NCI-H446 treated with DMSO at 0.1 percent for 48 hours (cell line): ENCODE measurements at regions not wholly inside any gene's neighbourhood (a gene's known extent, or its start where the extent isn't known, plus 50 kb on each side); places are given as distances from the start of the nearest gene placed in this dataset.
"Not testable (repeated sequence)": the region's sequence is repeated elsewhere in the genome, so short reads cannot be mapped to it uniquely, and the experiment has no call there.

Experiments used
- DNase-seq: peaks from one replicate; lab custom pipeline; 2025; lab: John Stamatoyannopoulos, UW

- no peak for DNase-seq
Observed at GRCh38 chr1:199448646-199449045, 578.9 kb upstream of the NR5A2 start.

- DNase-seq = no peak
Observed at GRCh38 chr1:199449221-199449620, 578.3 kb upstream of the NR5A2 start.

GRCh38 chr1:199449681-199450080 lies 577.8 kb upstream of the NR5A2 start:
- no peak for DNase-seq

GRCh38 chr1:199452627-199453026 lies 574.9 kb upstream of the NR5A2 start:
- DNase-seq = no peak

- peak; percentile 68 for DNase-seq
Observed at GRCh38 chr1:199453723-199454122, 573.8 kb upstream of the NR5A2 start.

GRCh38 chr1:199460933-199461332 lies 566.6 kb upstream of the NR5A2 start:
- DNase-seq = no peak

GRCh38 chr1:199463521-199464127 lies 563.9 kb upstream of the NR5A2 start:
- peak; percentile 73 for DNase-seq

GRCh38 chr1:199466961-199467360 lies 560.5 kb upstream of the NR5A2 start:
- no peak for DNase-seq

GRCh38 chr1:199472018-199472417 lies 555.5 kb upstream of the NR5A2 start:
- DNase-seq = no peak

- DNase-seq = no peak
Observed at GRCh38 chr1:199472978-199473377, 554.5 kb upstream of the NR5A2 start.

GRCh38 chr1:199474738-199475137 lies 552.8 kb upstream of the NR5A2 start:
- no peak for DNase-seq

- no peak for DNase-seq
Observed at GRCh38 chr1:199482426-199482825, 545.1 kb upstream of the NR5A2 start.

GRCh38 chr1:199489594-199489993 lies 537.9 kb upstream of the NR5A2 start:
- no peak for DNase-seq

- DNase-seq = peak; percentile 78
Observed at GRCh38 chr1:199490769-199491527, 536.6 kb upstream of the NR5A2 start.

GRCh38 chr1:199495432-199495831 lies 532.1 kb upstream of the NR5A2 start:
- no peak for DNase-seq

GRCh38 chr1:199498802-199499201 lies 528.7 kb upstream of the NR5A2 start:
- not testable (repeated sequence) for DNase-seq

- DNase-seq = no peak
Observed at GRCh38 chr1:199508072-199508471, 519.4 kb upstream of the NR5A2 start.

- DNase-seq = no peak
Observed at GRCh38 chr1:199508653-199509052, 518.9 kb upstream of the NR5A2 start.

GRCh38 chr1:199509456-199509855 lies 518.1 kb upstream of the NR5A2 start:
- no peak for DNase-seq

GRCh38 chr1:199510314-199510713 lies 517.2 kb upstream of the NR5A2 start:
- DNase-seq = no peak

- DNase-seq = no peak
Observed at GRCh38 chr1:199512037-199512710, 515.3 kb upstream of the NR5A2 start.

GRCh38 chr1:199515261-199515660 lies 512.2 kb upstream of the NR5A2 start:
- no peak for DNase-seq

GRCh38 chr1:199522338-199522737 lies 505.2 kb upstream of the NR5A2 start:
- DNase-seq = no peak
